ENCODE measurements at regions not wholly inside any gene's neighbourhood (a gene's known extent, or its start where the extent isn't known, plus 50 kb on each side); places are given as distances from the start of the nearest gene placed in this dataset.
"Not testable (repeated sequence)": the region's sequence is repeated elsewhere in the genome, so short reads cannot be mapped to it uniquely, and the experiment has no call there.

- no peak for DNase-seq (ENCODE audit: low read depth, low spot score)
- H3K4me3 ChIP-seq (ENCODE audit: low read length): no peak overlapping the region
Measured at GRCh38 chr6:11320914-11321597, 88.6 kb upstream of the NEDD9 start.

- DNase-seq (ENCODE audit: low read depth, low spot score): no peak
Measured at GRCh38 chr6:11318835-11319813, 86.7 kb upstream of the NEDD9 start.

GRCh38 chr6:11317885-11318771 lies 85.7 kb upstream of the NEDD9 start:
- DNase-seq (ENCODE audit: low read depth, low spot score): no peak
- no peak overlapping the region for H3K4me3 ChIP-seq (ENCODE audit: low read length)

More at GRCh38 chr6:11318835-11319813, 86.7 kb upstream of the NEDD9 start:
- H3K4me3 ChIP-seq (ENCODE audit: low read length): no peak overlapping the region

GRCh38 chr6:11315743-11316437 lies 83.4 kb upstream of the NEDD9 start:
- DNase-seq (ENCODE audit: low read depth, low spot score): no peak
- no peak overlapping the region for H3K4me3 ChIP-seq (ENCODE audit: low read length)

- DNase-seq (ENCODE audit: low read depth, low spot score): no peak
Measured at GRCh38 chr6:11313207-11313606, 80.7 kb upstream of the NEDD9 start.

GRCh38 chr6:11311970-11312369 lies 79.5 kb upstream of the NEDD9 start:
- H3K4me3 ChIP-seq (ENCODE audit: low read length): no peak overlapping the region
- no peak for DNase-seq (ENCODE audit: low read depth, low spot score)

More at GRCh38 chr6:11313207-11313606, 80.7 kb upstream of the NEDD9 start:
- no peak overlapping the region for H3K4me3 ChIP-seq (ENCODE audit: low read length)

GRCh38 chr6:11309947-11310665 lies 77.6 kb upstream of the NEDD9 start:
- no peak for DNase-seq (ENCODE audit: low read depth, low spot score)

GRCh38 chr6:11307226-11307625 lies 74.8 kb upstream of the NEDD9 start:
- no peak overlapping the region for H3K4me3 ChIP-seq (ENCODE audit: low read length)
- DNase-seq (ENCODE audit: low read depth, low spot score): no peak

More at GRCh38 chr6:11309947-11310665, 77.6 kb upstream of the NEDD9 start:
- H3K4me3 ChIP-seq (ENCODE audit: low read length): no peak overlapping the region

- no peak for DNase-seq (ENCODE audit: low read depth, low spot score)
- no peak overlapping the region for H3K4me3 ChIP-seq (ENCODE audit: low read length)
Measured at GRCh38 chr6:11304946-11305345, 72.5 kb upstream of the NEDD9 start.

- H3K4me3 ChIP-seq (ENCODE audit: low read length): not testable (repeated sequence)
Measured at GRCh38 chr6:11299876-11300428, 67.5 kb upstream of the NEDD9 start.

GRCh38 chr6:11299421-11299784 lies 66.9 kb upstream of the NEDD9 start:
- not testable (repeated sequence) for DNase-seq (ENCODE audit: low read depth, low spot score)

More at GRCh38 chr6:11299876-11300428, 67.5 kb upstream of the NEDD9 start:
- DNase-seq (ENCODE audit: low read depth, low spot score): not testable (repeated sequence)

GRCh38 chr6:11298651-11299420 lies 66.4 kb upstream of the NEDD9 start:
- no peak for DNase-seq (ENCODE audit: low read depth, low spot score)
- no peak overlapping the region for H3K4me3 ChIP-seq (ENCODE audit: low read length)

More at GRCh38 chr6:11299421-11299784, 66.9 kb upstream of the NEDD9 start:
- not testable (repeated sequence) for H3K4me3 ChIP-seq (ENCODE audit: low read length)

GRCh38 chr6:11297376-11297729 lies 64.9 kb upstream of the NEDD9 start:
- no peak for DNase-seq (ENCODE audit: low read depth, low spot score)
- no peak overlapping the region for H3K4me3 ChIP-seq (ENCODE audit: low read length)

- H3K4me3 ChIP-seq (ENCODE audit: low read length): no peak overlapping the region
- no peak for DNase-seq (ENCODE audit: low read depth, low spot score)
Measured at GRCh38 chr6:11296449-11297375, 64.2 kb upstream of the NEDD9 start.

- H3K4me3 ChIP-seq (ENCODE audit: low read length): no peak overlapping the region
- no peak for DNase-seq (ENCODE audit: low read depth, low spot score)
Measured at GRCh38 chr6:11295969-11296368, 63.5 kb upstream of the NEDD9 start.

GRCh38 chr6:11294228-11294627 lies 61.8 kb upstream of the NEDD9 start:
- DNase-seq (ENCODE audit: low read depth, low spot score): no peak
- H3K4me3 ChIP-seq (ENCODE audit: low read length): no peak overlapping the region

Measured in Jurkat, Clone E6-1 (cell line).